Fibroblast of villous mesenchyme (primary cell): ENCODE measurements at regions not wholly inside any gene's neighbourhood (a gene's known extent, or its start where the extent isn't known, plus 50 kb on each side); places are given as distances from the start of the nearest gene placed in this dataset.
"Not testable (repeated sequence)": the region's sequence is repeated elsewhere in the genome, so short reads cannot be mapped to it uniquely, and the experiment has no call there.

ENCODE experiments used
- DNase-seq: peaks from one replicate; pipeline ENCODE4 v3.0.0-alpha.2; 2010; ENCODE audit warnings: low read depth
- H3K4me3 ChIP-seq: 2 replicates; pipeline ENCODE4 v1.5.1; 2011; ENCODE audit warnings: low read depth, mild to moderate bottlenecking, low read length
- TF ChIP-seq, protein P1 (sequence below): IDR thresholded peaks from 2 replicates; pipeline ENCODE4 v1.5.1; 2012; ENCODE audit warnings: low read depth, mild to moderate bottlenecking, low read length; ENCODE audit not compliant: insufficient read depth

DNA sequence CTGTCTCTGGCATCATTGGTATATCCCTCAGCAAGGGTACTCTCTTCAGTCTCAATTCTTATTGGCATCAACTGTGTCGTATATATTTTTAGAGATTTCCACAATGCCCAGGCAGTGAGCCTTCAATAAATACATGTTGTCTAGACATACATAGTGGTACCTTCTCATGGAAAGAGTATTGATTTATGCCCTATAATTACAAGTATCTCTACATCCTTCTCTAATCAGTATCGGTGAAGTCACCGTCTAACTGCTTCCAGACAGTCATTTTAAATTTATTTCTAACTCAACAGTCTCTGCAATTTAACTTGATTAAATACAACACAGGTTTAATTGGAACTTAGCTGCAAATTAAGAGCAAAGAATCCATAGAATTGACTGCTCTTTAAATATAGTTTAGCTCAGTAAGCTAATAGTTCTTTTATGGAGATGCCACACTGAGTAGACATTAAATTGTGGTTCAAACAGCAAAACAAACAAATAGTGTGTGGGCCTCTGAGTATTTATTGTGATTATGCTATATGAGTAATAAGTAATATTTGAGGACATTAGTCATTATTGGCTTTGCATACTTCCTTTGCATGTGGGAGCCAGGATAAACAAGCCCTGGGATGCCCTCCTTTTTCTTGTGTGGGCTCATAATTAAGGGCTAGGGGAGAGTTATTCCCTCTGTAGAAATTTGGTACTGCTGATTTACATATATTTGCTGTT lies 126.9 kb upstream of the DUSP10 start:
- TF ChIP-seq, protein P1, sequence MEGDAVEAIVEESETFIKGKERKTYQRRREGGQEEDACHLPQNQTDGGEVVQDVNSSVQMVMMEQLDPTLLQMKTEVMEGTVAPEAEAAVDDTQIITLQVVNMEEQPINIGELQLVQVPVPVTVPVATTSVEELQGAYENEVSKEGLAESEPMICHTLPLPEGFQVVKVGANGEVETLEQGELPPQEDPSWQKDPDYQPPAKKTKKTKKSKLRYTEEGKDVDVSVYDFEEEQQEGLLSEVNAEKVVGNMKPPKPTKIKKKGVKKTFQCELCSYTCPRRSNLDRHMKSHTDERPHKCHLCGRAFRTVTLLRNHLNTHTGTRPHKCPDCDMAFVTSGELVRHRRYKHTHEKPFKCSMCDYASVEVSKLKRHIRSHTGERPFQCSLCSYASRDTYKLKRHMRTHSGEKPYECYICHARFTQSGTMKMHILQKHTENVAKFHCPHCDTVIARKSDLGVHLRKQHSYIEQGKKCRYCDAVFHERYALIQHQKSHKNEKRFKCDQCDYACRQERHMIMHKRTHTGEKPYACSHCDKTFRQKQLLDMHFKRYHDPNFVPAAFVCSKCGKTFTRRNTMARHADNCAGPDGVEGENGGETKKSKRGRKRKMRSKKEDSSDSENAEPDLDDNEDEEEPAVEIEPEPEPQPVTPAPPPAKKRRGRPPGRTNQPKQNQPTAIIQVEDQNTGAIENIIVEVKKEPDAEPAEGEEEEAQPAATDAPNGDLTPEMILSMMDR, result no peak

DNA sequence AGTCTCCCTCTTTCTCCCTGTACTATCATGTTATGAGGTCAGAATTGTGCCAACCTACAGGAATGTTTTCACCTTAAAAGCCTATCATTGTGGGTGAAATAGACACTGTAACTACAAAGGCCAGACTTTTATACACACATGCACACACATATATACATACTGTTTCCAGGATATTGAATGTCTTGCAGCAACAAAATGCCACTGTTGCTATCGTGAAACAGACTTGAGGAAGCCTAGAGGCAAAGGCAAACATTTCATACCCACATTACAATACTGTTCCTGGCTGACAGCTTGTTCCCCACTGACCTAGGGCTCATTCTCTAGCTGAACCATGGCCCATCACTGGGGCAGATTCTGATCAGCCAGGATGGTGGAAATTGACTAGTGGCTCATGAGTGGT lies 125.1 kb upstream of the DUSP10 start:
- DNase-seq, result no peak
- no peak overlapping the region for H3K4me3 ChIP-seq
- TF ChIP-seq, protein P1, result no peak

More for the DNA sequence above, 126.9 kb upstream of the DUSP10 start:
- no peak overlapping the region for H3K4me3 ChIP-seq
- peak; percentile 61 for DNase-seq

DNA sequence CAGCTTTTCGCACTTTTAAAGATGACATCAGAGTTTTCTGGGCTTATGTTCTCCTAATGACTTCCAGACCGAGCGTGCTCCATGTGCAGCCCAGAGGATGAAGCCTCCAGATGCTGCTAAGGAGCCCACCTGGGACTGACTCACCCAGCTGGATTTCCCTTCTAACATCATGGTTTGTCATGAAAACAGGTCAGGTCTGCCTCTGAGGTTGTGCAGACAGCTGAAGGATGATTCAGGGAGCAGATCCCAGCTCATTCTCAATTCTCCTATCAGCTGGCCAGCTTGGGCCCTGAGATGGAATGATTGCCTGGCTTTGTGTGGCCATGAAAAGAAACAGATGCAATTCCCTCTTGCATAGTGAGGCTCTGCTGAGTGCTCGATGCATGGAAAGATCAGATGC lies 123.9 kb upstream of the DUSP10 start:
- H3K4me3 ChIP-seq, result no peak overlapping the region
- TF ChIP-seq, protein P1, result no peak
- peak; percentile 34 for DNase-seq

DNA sequence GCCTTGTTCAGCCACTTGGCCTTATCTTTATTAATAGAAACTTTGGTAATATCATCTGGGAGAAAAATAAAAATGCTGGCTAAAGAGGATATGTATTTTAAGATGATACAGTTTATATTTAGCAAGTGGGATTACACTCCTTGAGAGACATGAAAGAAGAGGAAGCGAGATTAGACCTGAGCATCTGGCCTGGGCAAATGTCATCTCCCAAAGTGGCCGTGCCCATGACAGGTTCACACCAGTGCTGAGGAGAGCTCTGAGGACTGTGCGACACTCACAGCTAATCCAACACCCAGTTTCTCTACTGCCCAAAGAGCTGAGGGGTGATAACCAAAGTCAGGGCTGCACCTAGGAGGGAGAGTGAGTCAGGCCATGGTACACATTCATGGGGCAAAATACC lies 121.7 kb upstream of the DUSP10 start:
- TF ChIP-seq, protein P1, result no peak
- H3K4me3 ChIP-seq, result no peak overlapping the region
- no peak for DNase-seq

DNA sequence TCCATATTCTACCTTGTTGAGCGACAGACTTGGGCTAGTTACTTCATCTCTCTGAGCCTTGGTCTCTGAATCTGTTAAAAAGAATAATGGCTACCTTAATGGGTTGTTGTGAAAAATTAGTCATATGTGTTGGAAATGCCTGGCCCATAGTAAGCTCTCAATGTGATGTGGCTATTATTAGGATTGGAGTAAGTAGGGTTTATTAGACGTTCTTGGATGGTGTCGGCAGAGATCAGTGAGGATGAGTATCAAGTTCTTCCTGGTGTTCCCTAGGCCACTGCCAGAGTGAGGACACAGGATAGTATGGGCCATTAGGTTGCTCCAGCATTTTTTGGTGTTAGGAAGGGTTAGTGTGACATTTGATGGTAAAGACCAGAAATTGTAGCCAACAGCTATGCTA lies 121.1 kb upstream of the DUSP10 start:
- no peak overlapping the region for H3K4me3 ChIP-seq
- TF ChIP-seq, protein P1, result no peak
- no peak for DNase-seq

DNA sequence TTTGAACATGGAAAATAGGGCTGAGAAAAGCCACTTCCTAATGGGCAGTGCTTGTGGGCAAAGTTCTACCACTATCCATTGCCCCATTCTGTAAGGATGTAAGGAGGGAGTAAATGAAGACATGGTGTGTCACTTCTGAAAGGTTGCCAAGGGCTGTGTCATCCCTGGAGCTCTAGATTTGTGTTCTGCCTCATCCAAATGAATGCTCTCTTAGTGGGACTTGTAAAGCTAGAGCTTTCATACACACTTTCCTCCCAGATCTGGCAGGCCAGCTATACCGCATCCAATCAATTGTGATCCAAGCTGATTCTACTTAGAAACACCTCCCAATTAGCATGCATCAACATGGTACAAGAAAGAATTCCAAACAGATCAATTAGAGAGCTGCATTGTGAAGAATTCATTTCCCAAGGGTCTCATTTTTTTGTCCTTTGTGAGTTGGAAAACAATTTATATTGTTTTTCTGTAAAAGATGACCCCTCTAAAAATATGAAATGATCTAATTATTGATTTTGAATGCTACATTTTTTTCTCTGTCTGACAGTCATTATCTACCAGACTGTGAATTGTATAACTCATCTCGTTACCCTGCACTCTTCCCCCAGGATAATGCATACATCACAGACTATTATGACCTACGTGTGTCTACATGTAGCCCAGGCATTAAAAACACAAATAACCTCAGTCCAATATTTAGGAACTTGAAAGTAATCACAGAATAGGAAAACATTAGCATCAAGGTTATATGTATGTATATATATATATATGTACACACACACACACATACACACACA lies 117.1 kb upstream of the DUSP10 start:
- TF ChIP-seq, protein P1, result no peak
- no peak overlapping the region for H3K4me3 ChIP-seq
- DNase-seq, result peak; percentile 28

DNA sequence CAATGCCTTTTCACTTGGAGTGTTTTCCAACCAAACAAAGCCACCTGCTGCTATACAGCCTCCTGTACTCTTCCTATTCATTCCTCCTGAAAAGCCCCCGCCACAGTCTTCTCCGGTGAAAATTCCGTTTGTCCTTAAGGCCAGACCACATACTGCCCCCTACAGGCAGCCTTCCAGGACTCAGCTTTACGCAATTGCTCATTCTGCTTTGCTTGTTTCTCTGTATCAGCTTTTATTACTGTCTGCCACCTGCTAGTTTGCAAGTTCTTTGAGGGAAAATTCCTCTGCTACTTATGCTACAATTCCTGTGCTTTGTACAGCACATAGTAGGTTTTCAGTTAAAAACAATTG lies 115.2 kb upstream of the DUSP10 start:
- not testable (repeated sequence) for DNase-seq, H3K4me3 ChIP-seq
